ENCODE measurements at regions not wholly inside any gene's neighbourhood (a gene's known extent, or its start where the extent isn't known, plus 50 kb on each side); places are given as distances from the start of the nearest gene placed in this dataset.

- TF ChIP-seq, protein P1, sequence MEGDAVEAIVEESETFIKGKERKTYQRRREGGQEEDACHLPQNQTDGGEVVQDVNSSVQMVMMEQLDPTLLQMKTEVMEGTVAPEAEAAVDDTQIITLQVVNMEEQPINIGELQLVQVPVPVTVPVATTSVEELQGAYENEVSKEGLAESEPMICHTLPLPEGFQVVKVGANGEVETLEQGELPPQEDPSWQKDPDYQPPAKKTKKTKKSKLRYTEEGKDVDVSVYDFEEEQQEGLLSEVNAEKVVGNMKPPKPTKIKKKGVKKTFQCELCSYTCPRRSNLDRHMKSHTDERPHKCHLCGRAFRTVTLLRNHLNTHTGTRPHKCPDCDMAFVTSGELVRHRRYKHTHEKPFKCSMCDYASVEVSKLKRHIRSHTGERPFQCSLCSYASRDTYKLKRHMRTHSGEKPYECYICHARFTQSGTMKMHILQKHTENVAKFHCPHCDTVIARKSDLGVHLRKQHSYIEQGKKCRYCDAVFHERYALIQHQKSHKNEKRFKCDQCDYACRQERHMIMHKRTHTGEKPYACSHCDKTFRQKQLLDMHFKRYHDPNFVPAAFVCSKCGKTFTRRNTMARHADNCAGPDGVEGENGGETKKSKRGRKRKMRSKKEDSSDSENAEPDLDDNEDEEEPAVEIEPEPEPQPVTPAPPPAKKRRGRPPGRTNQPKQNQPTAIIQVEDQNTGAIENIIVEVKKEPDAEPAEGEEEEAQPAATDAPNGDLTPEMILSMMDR (IDR thresholded peaks at IDR 0.05) = no peak
- no peak for TF ChIP-seq POLR2A (IDR thresholded peaks at IDR 0.05)
Measured at GRCh38 chrX:122363112-122363795, 820.8 kb upstream of the GRIA3 start.
